ENCODE measurements at regions not wholly inside any gene's neighbourhood (a gene's known extent, or its start where the extent isn't known, plus 50 kb on each side); places are given as distances from the start of the nearest gene placed in this dataset.
"Not testable (repeated sequence)": the region's sequence is repeated elsewhere in the genome, so short reads cannot be mapped to it uniquely, and the experiment has no call there.

- DNase-seq: no peak
- no peaks in the 10 kb centered on the region for H3K9me3 ChIP-seq (ENCODE audit: control extremely low read depth in 1 of 3, control insufficient read depth in 2 of 3, insufficient read depth in 1 of 3, low read length in 2 of 3)
- Mint-ChIP-seq H3K27ac (no peak overlapping the region), H3K9me3 (ENCODE audit: insufficient read depth) (no peaks in the 10 kb centered on the region), H3K4me3 (no peak overlapping the region), H3K27me3 (peaks cover 24% of the 10 kb centered on the region), H3K4me1 (peaks cover 11% of the 10 kb centered on the region)
- ChIA-PET CTCF (no interaction called here), POLR2A (no interaction called here)
- H3K9ac ChIP-seq (ENCODE audit: low read length): no peak overlapping the region
- no peak overlapping the region for H2AFZ ChIP-seq (ENCODE audit: insufficient read depth, low read depth, low read length, poor library complexity, severe bottlenecking)
- peaks cover 4 to 7% of the 10 kb centered on the region in 2 donors for H3K4me1 ChIP-seq (ENCODE audit: control insufficient read depth in 2 of 2, insufficient read depth in 2 of 2, low read length in 2 of 2)
- TF ChIP-seq, protein P1, sequence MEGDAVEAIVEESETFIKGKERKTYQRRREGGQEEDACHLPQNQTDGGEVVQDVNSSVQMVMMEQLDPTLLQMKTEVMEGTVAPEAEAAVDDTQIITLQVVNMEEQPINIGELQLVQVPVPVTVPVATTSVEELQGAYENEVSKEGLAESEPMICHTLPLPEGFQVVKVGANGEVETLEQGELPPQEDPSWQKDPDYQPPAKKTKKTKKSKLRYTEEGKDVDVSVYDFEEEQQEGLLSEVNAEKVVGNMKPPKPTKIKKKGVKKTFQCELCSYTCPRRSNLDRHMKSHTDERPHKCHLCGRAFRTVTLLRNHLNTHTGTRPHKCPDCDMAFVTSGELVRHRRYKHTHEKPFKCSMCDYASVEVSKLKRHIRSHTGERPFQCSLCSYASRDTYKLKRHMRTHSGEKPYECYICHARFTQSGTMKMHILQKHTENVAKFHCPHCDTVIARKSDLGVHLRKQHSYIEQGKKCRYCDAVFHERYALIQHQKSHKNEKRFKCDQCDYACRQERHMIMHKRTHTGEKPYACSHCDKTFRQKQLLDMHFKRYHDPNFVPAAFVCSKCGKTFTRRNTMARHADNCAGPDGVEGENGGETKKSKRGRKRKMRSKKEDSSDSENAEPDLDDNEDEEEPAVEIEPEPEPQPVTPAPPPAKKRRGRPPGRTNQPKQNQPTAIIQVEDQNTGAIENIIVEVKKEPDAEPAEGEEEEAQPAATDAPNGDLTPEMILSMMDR (IDR thresholded peaks at IDR 0.05): no peak
- TF ChIP-seq EZH2 (IDR thresholded peaks at IDR 0.05; ENCODE audit: borderline replicate concordance, insufficient read depth, low read depth, low read length, poor library complexity, severe bottlenecking): no peak
- intact Hi-C loops (cut with micrococcal nuclease): no loop called here
- H3K79me2 ChIP-seq (ENCODE audit: control insufficient read depth, insufficient read depth, low read length): no peaks in the 10 kb centered on the region
- WGBS (ENCODE audit: insufficient coverage): 100% methylated on average over 1 of the region's 3 CpGs
- ATAC-seq (ENCODE audit: low read depth): no peak
- H3K4me3 ChIP-seq (ENCODE audit: control extremely low read depth in 1 of 5, extremely low read depth in 1 of 5, insufficient read depth in 1 of 5, low read depth in 2 of 5, low read length in 4 of 5): no peak overlapping the region
- no peak overlapping the region for H3K4me2 ChIP-seq (replicated peaks; ENCODE audit: low read depth, low read length, poor library complexity, severe bottlenecking)
- no peaks in the 10 kb centered on the region for H3K36me3 ChIP-seq (replicated peaks in 1 of 2; ENCODE audit: control extremely low read depth in 1 of 2, control insufficient read depth in 1 of 2, extremely low read depth in 1 of 2, insufficient read depth in 2 of 2, low read length in 1 of 2)
- no peak overlapping the region for H3K27ac ChIP-seq (ENCODE audit: low read length in 2 of 2)
- no peaks in the 10 kb centered on the region for H4K20me1 ChIP-seq (ENCODE audit: control insufficient read depth, insufficient read depth, low read length, poor library complexity, severe bottlenecking)
- H3K27me3 ChIP-seq (replicated peaks in 1 of 4; ENCODE audit: control extremely low read depth in 1 of 4, control insufficient read depth in 3 of 4, insufficient read depth in 4 of 4, low read length in 3 of 4): peaks cover 0 to 10% (median 0%) of the 10 kb centered on the region in 4 experiments
Measured at GRCh38 chr2:95685513-95685912, 93.7 kb downstream of the TRIM43 start.

- peaks cover 11% of the 10 kb centered on the region for H3K4me1 Mint-ChIP-seq
- H2AFZ ChIP-seq (ENCODE audit: insufficient read depth, low read depth, low read length, poor library complexity, severe bottlenecking); H3K9me3 Mint-ChIP-seq (ENCODE audit: insufficient read depth); intact Hi-C loops (cut with micrococcal nuclease); H3K79me2 ChIP-seq (ENCODE audit: control insufficient read depth, insufficient read depth, low read length); H3K27ac Mint-ChIP-seq; H3K4me3 ChIP-seq (ENCODE audit: control extremely low read depth in 1 of 5, extremely low read depth in 1 of 5, insufficient read depth in 1 of 5, low read depth in 2 of 5, low read length in 4 of 5); ATAC-seq (ENCODE audit: low read depth); H4K20me1 ChIP-seq (ENCODE audit: control insufficient read depth, insufficient read depth, low read length, poor library complexity, severe bottlenecking); H3K27me3 ChIP-seq (replicated peaks in 1 of 4; ENCODE audit: control extremely low read depth in 1 of 4, control insufficient read depth in 3 of 4, insufficient read depth in 4 of 4, low read length in 3 of 4); H3K9me3 ChIP-seq (ENCODE audit: control extremely low read depth in 1 of 3, control insufficient read depth in 2 of 3, insufficient read depth in 1 of 3, low read length in 2 of 3); POLR2A ChIA-PET; H3K4me1 ChIP-seq (ENCODE audit: control insufficient read depth in 2 of 2, insufficient read depth in 2 of 2, low read length in 2 of 2); H3K4me3 Mint-ChIP-seq; H3K36me3 ChIP-seq (replicated peaks in 1 of 2; ENCODE audit: control extremely low read depth in 1 of 2, control insufficient read depth in 1 of 2, extremely low read depth in 1 of 2, insufficient read depth in 2 of 2, low read length in 1 of 2); H3K4me2 ChIP-seq (replicated peaks; ENCODE audit: low read depth, low read length, poor library complexity, severe bottlenecking); H3K27ac ChIP-seq (ENCODE audit: low read length in 2 of 2); CTCF ChIA-PET; H3K9ac ChIP-seq (ENCODE audit: low read length); DNase-seq: not testable (repeated sequence)
- peaks cover 21% of the 10 kb centered on the region for H3K27me3 Mint-ChIP-seq
- WGBS (ENCODE audit: insufficient coverage): 100% methylated on average over 4 of the region's 5 CpGs
Measured at GRCh38 chr2:95686056-95686825, 94.4 kb downstream of the TRIM43 start.

DNA sequence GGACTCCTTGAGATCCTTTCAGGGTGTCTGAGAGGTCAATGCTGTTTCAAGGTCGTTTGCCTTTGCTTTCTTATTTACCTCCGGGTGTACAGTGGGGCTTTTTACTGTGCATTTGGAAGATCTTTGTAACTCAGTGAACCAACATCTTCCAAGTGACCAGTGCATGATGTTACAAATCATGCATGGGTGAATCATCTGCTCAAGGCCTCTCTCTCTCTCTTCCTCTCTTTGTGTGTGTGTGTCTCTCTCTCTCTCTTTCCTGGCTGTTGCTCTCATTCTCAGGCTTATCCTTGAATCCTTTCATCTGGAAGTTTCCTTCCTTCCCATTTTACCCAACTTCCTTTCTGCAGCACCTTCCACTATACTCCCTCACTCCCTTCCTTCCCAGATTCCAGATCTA, 96.1 kb downstream of the TRIM43 start:
- H3K27me3 Mint-ChIP-seq: peaks cover 20% of the 10 kb centered on the region
- H3K27ac Mint-ChIP-seq; H3K27me3 ChIP-seq (replicated peaks in 1 of 4; ENCODE audit: control extremely low read depth in 1 of 4, control insufficient read depth in 3 of 4, insufficient read depth in 4 of 4, low read length in 3 of 4); H3K79me2 ChIP-seq (ENCODE audit: control insufficient read depth, insufficient read depth, low read length); POLR2A ChIA-PET; H3K9ac ChIP-seq (ENCODE audit: low read length); H2AFZ ChIP-seq (ENCODE audit: insufficient read depth, low read depth, low read length, poor library complexity, severe bottlenecking); H3K9me3 ChIP-seq (ENCODE audit: control extremely low read depth in 1 of 3, control insufficient read depth in 2 of 3, insufficient read depth in 1 of 3, low read length in 2 of 3); H3K4me3 ChIP-seq (ENCODE audit: control extremely low read depth in 1 of 5, extremely low read depth in 1 of 5, insufficient read depth in 1 of 5, low read depth in 2 of 5, low read length in 4 of 5); H3K4me2 ChIP-seq (replicated peaks; ENCODE audit: low read depth, low read length, poor library complexity, severe bottlenecking); H3K4me1 ChIP-seq (ENCODE audit: control insufficient read depth in 2 of 2, insufficient read depth in 2 of 2, low read length in 2 of 2); CTCF ChIA-PET; H3K4me3 Mint-ChIP-seq; ATAC-seq (ENCODE audit: low read depth); DNase-seq; H3K9me3 Mint-ChIP-seq (ENCODE audit: insufficient read depth); H4K20me1 ChIP-seq (ENCODE audit: control insufficient read depth, insufficient read depth, low read length, poor library complexity, severe bottlenecking); H3K27ac ChIP-seq (ENCODE audit: low read length in 2 of 2); H3K4me1 Mint-ChIP-seq; intact Hi-C loops (cut with micrococcal nuclease); H3K36me3 ChIP-seq (replicated peaks in 1 of 2; ENCODE audit: control extremely low read depth in 1 of 2, control insufficient read depth in 1 of 2, extremely low read depth in 1 of 2, insufficient read depth in 2 of 2, low read length in 1 of 2): not testable (repeated sequence)
- WGBS (ENCODE audit: insufficient coverage): no CpG with 5 or more reads among the region's 2 CpGs
